Right lobe of liver (tissue), 4 donors: ENCODE measurements at regions not wholly inside any gene's neighbourhood (a gene's known extent, or its start where the extent isn't known, plus 50 kb on each side); places are given as distances from the start of the nearest gene placed in this dataset.

Experiments
- CTCF ChIP-seq, 4 donors: fragments of 200-600 bp in 3 of 4; fragments of 450-650 bp in 1 of 4; IDR thresholded peaks; one replicate each; pipeline versions ENCODE4 v1.5.1 to v1.8.0; 2016 to 2022; ENCODE audit warnings: antibody characterized with exemption in 4 of 4, mild to moderate bottlenecking in 2 of 4
- POLR2A ChIP-seq: fragments of 450-650 bp; IDR thresholded peaks from one replicate; pipeline ENCODE4 v1.6.1; 2017; ENCODE audit warnings: antibody characterized with exemption, mild to moderate bottlenecking
- donor health status: DM: no; HTN: no; CAD: no.
- donor health status: DM: no; HTN: no; CAD: no.
- donor health status: DM: no; HTN: yes; CAD: no.

DNA sequence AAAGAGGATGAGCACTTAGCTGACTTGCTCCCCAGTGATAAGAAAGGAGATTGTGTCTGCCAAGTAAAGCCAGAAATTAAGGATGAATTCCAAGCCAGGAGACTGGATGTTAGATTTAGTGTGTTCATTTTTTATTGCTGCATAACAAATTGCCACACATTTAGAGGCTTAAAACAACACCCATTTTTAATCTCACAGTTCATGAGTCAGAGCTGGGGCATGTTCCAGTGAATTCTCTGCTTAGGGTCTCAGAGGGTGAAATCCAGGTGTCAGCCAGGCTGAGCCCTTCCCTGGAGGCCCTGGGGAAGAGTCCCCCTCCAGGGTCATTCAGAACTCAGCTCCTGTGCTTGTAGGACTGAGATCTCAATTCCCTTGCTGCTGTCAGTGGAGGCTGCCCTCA is 352.8 kb downstream of the BUD13 start:
- no peak for TF ChIP-seq POLR2A
- TF ChIP-seq CTCF (IDR thresholded peaks at IDR 0.05): no peak
